Neural crest cell (in vitro differentiated cells): ENCODE measurements at regions not wholly inside any gene's neighbourhood (a gene's known extent, or its start where the extent isn't known, plus 50 kb on each side); places are given as distances from the start of the nearest gene placed in this dataset.

Experiments used
- DNase-seq: peaks from one replicate; pipeline ENCODE4 v3.0.0; 2021; ENCODE audit warnings: low read depth, mixed read lengths, low spot score
- H3K27ac Mint-ChIP-seq: one replicate; pipeline ENCODE4 v1.8.0; 2021; ENCODE audit warnings: mild to moderate bottlenecking, mixed read lengths; ENCODE audit not compliant: unreplicated experiment
- H3K27me3 Mint-ChIP-seq: 2 replicates; pipeline ENCODE4 v1.8.0; 2021; ENCODE audit warnings: low read depth, mild to moderate bottlenecking, mixed read lengths
- H3K36me3 Mint-ChIP-seq: 2 replicates; pipeline ENCODE4 v1.8.0; 2021; ENCODE audit warnings: low read depth, mild to moderate bottlenecking, mixed read lengths
- H3K4me1 Mint-ChIP-seq: 2 replicates; pipeline ENCODE4 v1.8.0; 2021; ENCODE audit warnings: mixed read lengths
- H3K4me3 Mint-ChIP-seq: one replicate; pipeline ENCODE4 v1.8.0; 2021; ENCODE audit warnings: mild to moderate bottlenecking, mixed read lengths
- H3K9me3 Mint-ChIP-seq: 2 replicates; pipeline ENCODE4 v1.8.0; 2021; ENCODE audit warnings: mixed read lengths
- CTCF ChIP-seq: fragments of 200-600 bp; sonication (generic); conservative IDR thresholded peaks from 2 replicates; pipeline ENCODE4 v1.5.0; 2021; ENCODE audit warnings: antibody characterized with exemption, mild to moderate bottlenecking

- no peak for DNase-seq
- peaks cover 11% of the 10 kb centered on the region for H3K9me3 Mint-ChIP-seq
- no peaks in the 10 kb centered on the region for H3K36me3 Mint-ChIP-seq
- no peak for TF ChIP-seq CTCF
- no peaks in the 10 kb centered on the region for H3K4me1 Mint-ChIP-seq
- peaks cover 20% of the 10 kb centered on the region for H3K27me3 Mint-ChIP-seq
- no peak overlapping the region for H3K4me3 Mint-ChIP-seq
- no peak overlapping the region for H3K27ac Mint-ChIP-seq
Measured at GRCh38 chr16:74140557-74140956, 156.1 kb upstream of the PSMD7 start.

- H3K36me3 Mint-ChIP-seq = no peaks in the 10 kb centered on the region
- H3K9me3 Mint-ChIP-seq = peaks cover 6% of the 10 kb centered on the region
- peaks cover 8% of the 10 kb centered on the region for H3K27me3 Mint-ChIP-seq
- no peak overlapping the region for H3K4me3 Mint-ChIP-seq
- H3K4me1 Mint-ChIP-seq = no peaks in the 10 kb centered on the region
- H3K27ac Mint-ChIP-seq = no peak overlapping the region
- TF ChIP-seq CTCF = no peak
- DNase-seq = no peak
Measured at GRCh38 chr16:74123826-74124225, 172.8 kb upstream of the PSMD7 start.

- peaks cover 6% of the 10 kb centered on the region for H3K9me3 Mint-ChIP-seq
- H3K27ac Mint-ChIP-seq = no peak overlapping the region
- no peak for TF ChIP-seq CTCF
- peaks cover 8% of the 10 kb centered on the region for H3K27me3 Mint-ChIP-seq
- H3K36me3 Mint-ChIP-seq = no peaks in the 10 kb centered on the region
- no peak for DNase-seq
- no peaks in the 10 kb centered on the region for H3K4me1 Mint-ChIP-seq
- no peak overlapping the region for H3K4me3 Mint-ChIP-seq
Measured at GRCh38 chr16:74123195-74123594, 173.4 kb upstream of the PSMD7 start.

GRCh38 chr16:74117798-74118197 is 178.8 kb upstream of the PSMD7 start:
- TF ChIP-seq CTCF = no peak
- DNase-seq = no peak
- H3K9me3 Mint-ChIP-seq = no peaks in the 10 kb centered on the region
- H3K4me1 Mint-ChIP-seq = no peaks in the 10 kb centered on the region
- no peak overlapping the region for H3K4me3 Mint-ChIP-seq
- no peaks in the 10 kb centered on the region for H3K36me3 Mint-ChIP-seq
- H3K27ac Mint-ChIP-seq = no peak overlapping the region
- H3K27me3 Mint-ChIP-seq = peaks cover 3% of the 10 kb centered on the region

GRCh38 chr16:74113545-74113944 is 183.1 kb upstream of the PSMD7 start:
- Mint-ChIP-seq H3K4me3 (no peak overlapping the region), H3K27me3 (no peaks in the 10 kb centered on the region), H3K4me1 (no peaks in the 10 kb centered on the region), H3K36me3 (no peaks in the 10 kb centered on the region), H3K27ac (no peak overlapping the region), H3K9me3 (no peaks in the 10 kb centered on the region)
- no peak for DNase-seq
- TF ChIP-seq CTCF = no peak

- H3K9me3 Mint-ChIP-seq = no peaks in the 10 kb centered on the region
- no peaks in the 10 kb centered on the region for H3K36me3 Mint-ChIP-seq
- peak overlapping the region; percentile 12 for H3K4me3 Mint-ChIP-seq
- no peak for TF ChIP-seq CTCF
- no peak for DNase-seq
- H3K4me1 Mint-ChIP-seq = no peaks in the 10 kb centered on the region
- no peaks in the 10 kb centered on the region for H3K27me3 Mint-ChIP-seq
- H3K27ac Mint-ChIP-seq = no peak overlapping the region
Measured at GRCh38 chr16:74111456-74111982, 185.1 kb upstream of the PSMD7 start.
